CD4-positive, alpha-beta T cell treated with Interleukin-15 for 1 hour (primary cell): ENCODE measurements at regions not wholly inside any gene's neighbourhood (a gene's known extent, or its start where the extent isn't known, plus 50 kb on each side); places are given as distances from the start of the nearest gene placed in this dataset.
"Not testable (repeated sequence)": the region's sequence is repeated elsewhere in the genome, so short reads cannot be mapped to it uniquely, and the experiment has no call there.

Experiments
- DNase-seq: peaks from one replicate; pipeline ENCODE4 v3.0.0-alpha.2; 2020

- no peak for DNase-seq
These were observed 147.6 kb upstream of the TRPM3 start for GRCh38 chr9:71268871-71269635.

GRCh38 chr9:71263451-71263850 lies 142.0 kb upstream of the TRPM3 start:
- no peak for DNase-seq

- DNase-seq = not testable (repeated sequence)
These were observed 139.0 kb upstream of the TRPM3 start for GRCh38 chr9:71260419-71260818.

- no peak for DNase-seq
These were observed 133.3 kb upstream of the TRPM3 start for GRCh38 chr9:71254592-71255277.

- no peak for DNase-seq
These were observed 131.6 kb upstream of the TRPM3 start for GRCh38 chr9:71253011-71253410.

- no peak for DNase-seq
These were observed 129.2 kb upstream of the TRPM3 start for GRCh38 chr9:71250581-71250980.

- no peak for DNase-seq
These were observed 128.4 kb upstream of the TRPM3 start for GRCh38 chr9:71249729-71250317.

GRCh38 chr9:71245651-71246050 lies 124.2 kb upstream of the TRPM3 start:
- DNase-seq = no peak

GRCh38 chr9:71243951-71244350 lies 122.5 kb upstream of the TRPM3 start:
- no peak for DNase-seq

GRCh38 chr9:71242081-71242480 lies 120.7 kb upstream of the TRPM3 start:
- DNase-seq = no peak

GRCh38 chr9:71237051-71237450 lies 115.6 kb upstream of the TRPM3 start:
- no peak for DNase-seq

GRCh38 chr9:71233646-71234045 lies 112.2 kb upstream of the TRPM3 start:
- DNase-seq = no peak

GRCh38 chr9:71223953-71224538 lies 102.6 kb upstream of the TRPM3 start:
- no peak for DNase-seq

GRCh38 chr9:71218774-71219173 lies 97.4 kb upstream of the TRPM3 start:
- no peak for DNase-seq

GRCh38 chr9:71213633-71214032 lies 92.2 kb upstream of the TRPM3 start:
- DNase-seq = no peak

- no peak for DNase-seq
These were observed 88.9 kb upstream of the TRPM3 start for GRCh38 chr9:71210326-71210725.

- no peak for DNase-seq
These were observed 88.5 kb upstream of the TRPM3 start for GRCh38 chr9:71209890-71210289.

GRCh38 chr9:71202931-71203330 lies 81.5 kb upstream of the TRPM3 start:
- DNase-seq = no peak

GRCh38 chr9:71191708-71192107 lies 70.3 kb upstream of the TRPM3 start:
- DNase-seq = no peak

GRCh38 chr9:71183251-71183650 lies 61.8 kb upstream of the TRPM3 start:
- no peak for DNase-seq

GRCh38 chr9:71179183-71179582 lies 57.8 kb upstream of the TRPM3 start:
- DNase-seq = no peak

- DNase-seq = no peak
These were observed 56.5 kb upstream of the TRPM3 start for GRCh38 chr9:71177901-71178300.

- DNase-seq = no peak
These were observed 50.1 kb upstream of the TRPM3 start for GRCh38 chr9:71171517-71171916.
